A549 (cell line): ENCODE measurements at regions not wholly inside any gene's neighbourhood (a gene's known extent, or its start where the extent isn't known, plus 50 kb on each side); places are given as distances from the start of the nearest gene placed in this dataset.

Source experiments
- ATAC-seq, 2 experiments: fragments of 200-7000 bp in 1 of 2; fragments of >200 bp in 1 of 2; cut with Nextera tagmentation in 1 of 2; cut with Tn5 transposase in 1 of 2; 3 replicates each; pipeline versions ENCODE4 v1.8.0 to v1.9.1; 2018 to 2020; ENCODE audit warnings: mild to moderate bottlenecking in 1 of 2, moderate library complexity in 1 of 2
- CTCF ChIA-PET: fragments of 300-600 bp; sonication (Branson Sonifier 250); formaldehyde crosslinking; extraction: SDS; loops from one replicate; lab custom pipeline; 2021; ENCODE audit warnings: antibody characterized with exemption, inconsistent platforms; lab: Yijun Ruan, JAX
- POLR2A ChIA-PET: fragments of 350-600 bp; formaldehyde crosslinking; extraction: SDS; loops from one replicate; lab custom pipeline; 2021; ENCODE audit warnings: antibody characterized with exemption, inconsistent platforms; lab: Yijun Ruan, JAX
- DNase-seq, 2 experiments: peaks; one replicate each; pipeline versions ENCODE4 v3.0.0 to v3.0.0-alpha.2; 2011 to 2016; ENCODE audit warnings: low read depth in 1 of 2, low spot score in 1 of 2
- FAIRE-seq: peaks from 2 replicates; lab custom pipeline; 2011; peaks lifted over from hg19 to GRCh38; lab: Jason Lieb, UNC
- H3K27ac ChIP-seq, 2 experiments: fragments of >200 bp; sonication (Bioruptor Twin); formaldehyde crosslinking; 3 replicates each; pipeline ENCODE4 v1.5.1; 2016 to 2017
- H3K4me1 ChIP-seq: fragments of >200 bp; sonication (Bioruptor Twin); formaldehyde crosslinking; 3 replicates; pipeline ENCODE4 v1.6.1; 2016
- H3K4me2 ChIP-seq: fragments of >200 bp; sonication (Bioruptor Twin); formaldehyde crosslinking; 3 replicates; pipeline ENCODE4 v1.6.1; 2016
- H3K4me3 ChIP-seq: fragments of >200 bp; sonication (Bioruptor Twin); formaldehyde crosslinking; 3 replicates; pipeline ENCODE4 v1.5.1; 2016
- H3K9me3 ChIP-seq: fragments of >200 bp; sonication (Bioruptor Twin); formaldehyde crosslinking; 3 replicates; pipeline ENCODE4 v1.6.1; 2016
- BHLHE40 ChIP-seq: IDR thresholded peaks from 2 replicates; pipeline ENCODE4 v1.6.1; 2012; ENCODE audit warnings: low read depth, low read length, inconsistent platforms
- CBX2 ChIP-seq: fragments of 200-600 bp; sonication (generic); IDR thresholded peaks from 2 replicates; pipeline ENCODE4 v1.6.1; 2016; ENCODE audit warnings: low read depth, mild to moderate bottlenecking, borderline replicate concordance
- CBX8 ChIP-seq: fragments of 200-600 bp; sonication (generic); IDR thresholded peaks from 2 replicates; pipeline ENCODE4 v1.6.1; 2016
- CEBPB ChIP-seq, 2 experiments: fragments of >200 bp in 1 of 2; sonication (Bioruptor Twin) in 1 of 2; formaldehyde crosslinking in 1 of 2; IDR thresholded peaks; 2 replicates each; pipeline ENCODE4 v1.6.1; 2012 to 2016
- CHD2 ChIP-seq: fragments of 150-350 bp; IDR thresholded peaks from 2 replicates; pipeline ENCODE4 v1.6.1; 2014; ENCODE audit warnings: low read length; ENCODE audit not compliant: partially characterized antibody
- E2F6 ChIP-seq: IDR thresholded peaks from 2 replicates; pipeline ENCODE4 v1.6.1; 2012; ENCODE audit warnings: low read depth, borderline replicate concordance
- EHF ChIP-seq: fragments of 250-450 bp; sonication (Bioruptor Pico); IDR thresholded peaks from 2 replicates; pipeline ENCODE4 v1.5.0; 2020; ENCODE audit warnings: mild to moderate bottlenecking
- ELK1 ChIP-seq: fragments of 150-350 bp; IDR thresholded peaks from 2 replicates; pipeline ENCODE4 v1.6.1; 2014; ENCODE audit warnings: low read depth, mild to moderate bottlenecking, low read length
- EP300 ChIP-seq, 2 experiments: fragments of >200 bp; sonication (Bioruptor Twin); formaldehyde crosslinking; IDR thresholded peaks; 2 replicates in 1 of 2; 3 replicates in 1 of 2; pipeline ENCODE4 v1.6.1; 2016 to 2017
- FOXS1 ChIP-seq: fragments of 250-450 bp; sonication (Bioruptor Pico); IDR thresholded peaks from 2 replicates; pipeline ENCODE4 v1.5.0; 2020; ENCODE audit warnings: mild to moderate bottlenecking, moderate library complexity
- HDAC2 ChIP-seq: fragments of 200-600 bp; sonication (generic); IDR thresholded peaks from 2 replicates; pipeline ENCODE4 v1.6.1; 2016
- HES2 ChIP-seq: fragments of >200 bp; sonication (Bioruptor Twin); formaldehyde crosslinking; IDR thresholded peaks from 2 replicates; pipeline ENCODE4 v1.6.1; 2016
- HEYL ChIP-seq: fragments of 250-450 bp; sonication (Bioruptor Pico); IDR thresholded peaks from 2 replicates; pipeline ENCODE4 v1.8.0; 2021; ENCODE audit warnings: mild to moderate bottlenecking, moderate library complexity
- HMGXB4 ChIP-seq: fragments of 250-450 bp; sonication (Bioruptor Pico); IDR thresholded peaks from 2 replicates; pipeline ENCODE4 v1.5.0; 2021; ENCODE audit warnings: mild to moderate bottlenecking, moderate library complexity, borderline replicate concordance
- HOXA7 ChIP-seq: fragments of 250-450 bp; sonication (Bioruptor Pico); IDR thresholded peaks from 2 replicates; pipeline ENCODE4 v1.5.0; 2020; ENCODE audit warnings: mild to moderate bottlenecking, moderate library complexity
- HOXB5 ChIP-seq: fragments of 250-450 bp; sonication (Bioruptor Pico); IDR thresholded peaks from 2 replicates; pipeline ENCODE4 v1.5.0; 2020; ENCODE audit warnings: mild to moderate bottlenecking, moderate library complexity
- JUN ChIP-seq, 2 experiments: fragments of >200 bp; sonication (Bioruptor Twin); formaldehyde crosslinking; IDR thresholded peaks; 2 replicates in 1 of 2; 3 replicates in 1 of 2; pipeline ENCODE4 v1.6.1; 2016 to 2017
- JUNB ChIP-seq: fragments of >200 bp; sonication (Bioruptor Twin); formaldehyde crosslinking; IDR thresholded peaks from 2 replicates; pipeline ENCODE4 v1.6.1; 2016
- MAX ChIP-seq: IDR thresholded peaks from 2 replicates; pipeline ENCODE4 v1.6.1; 2012
- NPAS2 ChIP-seq: fragments of 250-450 bp; sonication (Bioruptor Pico); IDR thresholded peaks from 2 replicates; pipeline ENCODE4 v1.8.0; 2022; ENCODE audit warnings: mild to moderate bottlenecking, moderate library complexity, borderline replicate concordance
- NR3C1 ChIP-seq: fragments of >200 bp; sonication (Bioruptor Twin); formaldehyde crosslinking; IDR thresholded peaks from 3 replicates; pipeline ENCODE4 v1.6.1; 2017
- PBX3 ChIP-seq: IDR thresholded peaks from 2 replicates; pipeline ENCODE4 v1.6.1; 2012
- PHF8 ChIP-seq: fragments of 200-600 bp; sonication (generic); IDR thresholded peaks from 2 replicates; pipeline ENCODE4 v1.6.1; 2016; ENCODE audit warnings: low read depth, mild to moderate bottlenecking, antibody characterized with exemption, moderate library complexity, borderline replicate concordance
- POLR2A ChIP-seq: IDR thresholded peaks from 2 replicates; pipeline ENCODE4 v1.6.1; 2012; ENCODE audit warnings: mild to moderate bottlenecking, low read length
- RAD21 ChIP-seq, 2 experiments: fragments of >200 bp in 1 of 2; sonication (Bioruptor Twin) in 1 of 2; formaldehyde crosslinking in 1 of 2; IDR thresholded peaks in 1 of 2; conservative IDR thresholded peaks in 1 of 2; 2 replicates in 1 of 2; 3 replicates in 1 of 2; pipeline ENCODE4 v1.6.1; 2012 to 2018; ENCODE audit warnings: inconsistent platforms in 1 of 2
- RARB ChIP-seq: fragments of 250-450 bp; sonication (Bioruptor Pico); IDR thresholded peaks from 2 replicates; pipeline ENCODE4 v1.8.0; 2021; ENCODE audit warnings: mild to moderate bottlenecking, moderate library complexity
- RFX5 ChIP-seq: fragments of 450-650 bp; IDR thresholded peaks from 2 replicates; pipeline ENCODE4 v1.7.1; 2014; ENCODE audit warnings: antibody characterized with exemption, mild to moderate bottlenecking, moderate library complexity
- SREBF2 ChIP-seq: fragments of 450-650 bp; IDR thresholded peaks from 2 replicates; pipeline ENCODE4 v1.6.1; 2014; ENCODE audit warnings: mild to moderate bottlenecking, moderate library complexity
- TFCP2L1 ChIP-seq: fragments of 250-450 bp; sonication (Bioruptor Pico); IDR thresholded peaks from 2 replicates; pipeline ENCODE4 v1.5.0; 2021; ENCODE audit warnings: mild to moderate bottlenecking
- TP53 ChIP-seq: fragments of 250-450 bp; sonication (Bioruptor Pico); IDR thresholded peaks from 2 replicates; pipeline ENCODE4 v1.5.0; 2021; ENCODE audit warnings: mild to moderate bottlenecking, moderate library complexity
- USF2 ChIP-seq: fragments of 450-650 bp; IDR thresholded peaks from 2 replicates; pipeline ENCODE4 v1.6.1; 2014; ENCODE audit warnings: antibody characterized with exemption
- ZC3H11A ChIP-seq: fragments of 450-650 bp; IDR thresholded peaks from 2 replicates; pipeline ENCODE4 v1.6.1; 2014; ENCODE audit warnings: antibody characterized with exemption, mild to moderate bottlenecking
- WGBS: methylation state at CpG from one replicate; pipeline ENCODE4 v1.1.6; 2017; ENCODE audit errors: missing lambda C conversion rate; 5-methylcytosine and 5-hydroxymethylcytosine counted together

GRCh38 chr18:1618364-1618763 is 713.7 kb downstream of the ADCYAP1 start:
- Histone ChIP-seq H3K4me1 (no peaks in the 10 kb centered on the region), H3K4me2 (no peak overlapping the region), H3K9me3 (no peaks in the 10 kb centered on the region), H3K4me3 (no peak overlapping the region), H3K27ac (no peak overlapping the region)
- no peak for ATAC-seq
- ChIA-PET CTCF (no interaction called here), POLR2A (no interaction called here)
- WGBS = 1% methylated on average over 3 of the region's 3 CpGs
- FAIRE-seq = no peak
- DNase-seq = no peak
- TF ChIP-seq USF2 (no peak), RAD21 (conservative IDR thresholded peaks at IDR 0.05 in 1 of 2, IDR thresholded peaks at IDR 0.05 in 1 of 2) (no peak), JUNB (no peak), MAX (no peak), TP53 (no peak), EP300 (IDR thresholded peaks at IDR 0.05) (no peak), HOXB5 (CRISPR knock-in tag) (no peak), BHLHE40 (no peak), SREBF2 (no peak)

GRCh38 chr18:1619507-1619906 is 714.8 kb downstream of the ADCYAP1 start:
- Histone ChIP-seq H3K4me2 (no peak overlapping the region), H3K9me3 (no peaks in the 10 kb centered on the region), H3K4me1 (no peaks in the 10 kb centered on the region), H3K27ac (no peak overlapping the region), H3K4me3 (no peak overlapping the region)
- DNase-seq = no peak
- TF ChIP-seq RFX5 = no peak
- no peak for TF ChIP-seq TFCP2L1 (CRISPR knock-in tag)
- TF ChIP-seq EHF (CRISPR knock-in tag) = no peak
- TF ChIP-seq JUNB = no peak
- TF ChIP-seq NR3C1 = no peak
- no peak for TF ChIP-seq NPAS2
- TF ChIP-seq CBX2 = no peak
- TF ChIP-seq BHLHE40 = no peak
- TF ChIP-seq POLR2A = no peak
- TF ChIP-seq HOXA7 = no peak
- TF ChIP-seq SREBF2 = no peak
- TF ChIP-seq HMGXB4 = no peak
- no peak for TF ChIP-seq CBX8
- no peak for TF ChIP-seq PBX3
- TF ChIP-seq ELK1 = no peak
- ChIA-PET CTCF (no interaction called here), POLR2A (no interaction called here)
- no peak for ATAC-seq
- WGBS = 7% methylated on average over 5 of the region's 5 CpGs
- no peak for FAIRE-seq

- DNase-seq (no peak), ATAC-seq (no peak), FAIRE-seq (no peak)
- Histone ChIP-seq H3K4me1 (no peaks in the 10 kb centered on the region), H3K9me3 (no peaks in the 10 kb centered on the region), H3K4me3 (no peak overlapping the region), H3K27ac (no peak overlapping the region), H3K4me2 (no peak overlapping the region)
- POLR2A ChIA-PET = no interaction called here
- CTCF ChIA-PET = no interaction called here
- 24% methylated on average over 2 of the region's 2 CpGs for WGBS
- TF ChIP-seq CBX8 (no peak), JUN (IDR thresholded peaks at IDR 0.05) (no peak), PHF8 (no peak), HEYL (no peak), FOXS1 (CRISPR knock-in tag) (no peak), RARB (CRISPR knock-in tag) (no peak), JUNB (no peak), HES2 (no peak), E2F6 (no peak), HDAC2 (no peak), CEBPB (IDR thresholded peaks at IDR 0.05) (no peak), POLR2A (no peak), ZC3H11A (no peak), MAX (no peak), CHD2 (no peak), SREBF2 (no peak), CBX2 (no peak)
Observed at GRCh38 chr18:1624612-1625011, 719.9 kb downstream of the ADCYAP1 start.
